Bronchial epithelial cell (primary cell): ENCODE measurements at regions not wholly inside any gene's neighbourhood (a gene's known extent, or its start where the extent isn't known, plus 50 kb on each side); places are given as distances from the start of the nearest gene placed in this dataset.

Source experiments
- DNase-seq: peaks from one replicate; pipeline ENCODE4 v3.0.0-alpha.2; 2010; ENCODE audit warnings: low read depth
- FAIRE-seq: peaks from 2 replicates; lab custom pipeline; 2011; peaks lifted over from hg19 to GRCh38; lab: Jason Lieb, UNC
- H3K27me3 ChIP-seq: 2 replicates; pipeline ENCODE4 v1.5.1; 2011; ENCODE audit warnings: low read length; ENCODE audit not compliant: control insufficient read depth, insufficient read depth
- H3K36me3 ChIP-seq: 2 replicates; pipeline ENCODE4 v1.5.1; 2011; ENCODE audit warnings: low read length; ENCODE audit not compliant: control insufficient read depth, insufficient read depth
- H3K4me3 ChIP-seq: 2 replicates; pipeline ENCODE4 v1.5.1; 2011; ENCODE audit warnings: mild to moderate bottlenecking, low read depth, low read length, control low read depth
- CTCF ChIP-seq: IDR thresholded peaks from 2 replicates; pipeline ENCODE4 v1.5.1; 2011; ENCODE audit warnings: mild to moderate bottlenecking, moderate library complexity, low read length, control low read depth, inconsistent platforms; ENCODE audit not compliant: insufficient read depth, severe bottlenecking

- DNase-seq: no peak
- H3K27me3 ChIP-seq: peaks cover 4% of the 10 kb centered on the region
Measured at GRCh38 chr2:10233131-10234012, 69.3 kb upstream of the HPCAL1 start.

GRCh38 chr2:10234013-10234306 lies 68.7 kb upstream of the HPCAL1 start:
- Histone ChIP-seq H3K27me3 (peaks cover 5% of the 10 kb centered on the region), H3K36me3 (no peaks in the 10 kb centered on the region), H3K4me3 (no peak overlapping the region)
- DNase-seq (no peak), FAIRE-seq (no peak)
- TF ChIP-seq CTCF: no peak

More at GRCh38 chr2:10233131-10234012, 69.3 kb upstream of the HPCAL1 start:
- H3K36me3 ChIP-seq: no peaks in the 10 kb centered on the region
- FAIRE-seq: peak; percentile 98
- TF ChIP-seq CTCF: no peak
- H3K4me3 ChIP-seq: no peak overlapping the region

- no peak for TF ChIP-seq CTCF
- Histone ChIP-seq H3K27me3 (peaks cover 5% of the 10 kb centered on the region), H3K4me3 (no peak overlapping the region), H3K36me3 (no peaks in the 10 kb centered on the region)
- DNase-seq (no peak), FAIRE-seq (no peak)
Measured at GRCh38 chr2:10234409-10235094, 68.2 kb upstream of the HPCAL1 start.

GRCh38 chr2:10235099-10235908 lies 67.4 kb upstream of the HPCAL1 start:
- DNase-seq (no peak), FAIRE-seq (no peak)
- Histone ChIP-seq H3K36me3 (no peaks in the 10 kb centered on the region), H3K27me3 (peaks cover 4% of the 10 kb centered on the region), H3K4me3 (no peak overlapping the region)
- no peak for TF ChIP-seq CTCF

- no peak for FAIRE-seq
- H3K4me3 ChIP-seq: no peak overlapping the region
Measured at GRCh38 chr2:10235909-10236550, 66.7 kb upstream of the HPCAL1 start.

More at GRCh38 chr2:10235909-10236550, 66.7 kb upstream of the HPCAL1 start:
- peaks cover 4% of the 10 kb centered on the region for H3K27me3 ChIP-seq
- no peak for DNase-seq
- no peak for TF ChIP-seq CTCF
- H3K36me3 ChIP-seq: no peaks in the 10 kb centered on the region
